Dermis microvascular lymphatic vessel endothelial cell (primary cell): ENCODE measurements at regions not wholly inside any gene's neighbourhood (a gene's known extent, or its start where the extent isn't known, plus 50 kb on each side); places are given as distances from the start of the nearest gene placed in this dataset.
"Not testable (repeated sequence)": the region's sequence is repeated elsewhere in the genome, so short reads cannot be mapped to it uniquely, and the experiment has no call there.

Experiments used
- DNase-seq, 2 donors: peaks; one replicate each; pipeline versions ENCODE4 v3.0.0 to v3.0.0-alpha.2; 2010; ENCODE audit warnings: low read depth in 2 of 2

- not testable (repeated sequence) for DNase-seq
These were observed 361.8 kb upstream of the ZNF462 start for GRCh38 chr9:106501210-106501609.

GRCh38 chr9:106502930-106503329, 360.0 kb upstream of the ZNF462 start:
- DNase-seq, result no peak

DNA sequence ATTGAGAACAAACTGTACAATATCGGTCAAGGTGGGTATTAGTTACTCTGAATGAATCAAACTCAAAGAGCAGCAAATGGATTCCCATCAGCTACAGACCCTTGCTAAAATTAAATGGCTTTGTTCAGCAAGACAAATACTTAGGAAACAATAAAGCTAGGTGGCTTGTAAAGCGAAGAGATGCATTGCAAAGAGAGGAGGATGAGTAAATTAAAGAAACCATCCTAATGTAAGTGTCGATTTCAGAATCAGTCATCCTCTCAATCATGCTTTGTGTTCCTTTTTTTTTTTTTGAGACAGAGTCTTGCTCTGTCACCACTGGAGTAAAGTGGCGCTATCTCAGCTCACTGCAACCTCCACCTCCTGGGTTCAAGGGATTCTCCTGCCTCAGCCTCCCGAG, 359.2 kb upstream of the ZNF462 start:
- DNase-seq, result no peak

DNA sequence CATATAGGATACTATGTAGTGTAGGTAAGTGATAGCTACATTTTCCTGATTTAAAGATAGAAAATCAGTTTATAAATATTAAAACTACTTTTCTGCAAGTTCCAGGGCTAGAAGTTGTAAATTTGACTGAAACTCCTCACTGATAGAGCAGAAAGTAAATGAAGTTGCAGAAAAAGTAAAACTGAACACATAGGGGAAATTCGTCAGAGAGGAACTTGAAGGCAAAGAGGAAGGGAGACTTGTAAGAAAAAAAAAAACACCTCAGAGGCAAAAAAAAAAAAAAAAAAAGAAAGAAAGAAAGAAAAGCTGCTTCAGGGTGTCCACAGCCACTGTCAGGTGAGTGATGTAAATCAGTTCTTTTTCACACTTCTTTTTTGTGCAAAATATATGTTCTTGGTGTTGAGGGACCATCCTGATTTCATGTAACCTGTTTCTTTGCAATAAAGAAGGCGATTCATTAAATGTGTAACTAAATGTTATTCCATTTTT, 336.2 kb upstream of the ZNF462 start:
- no peak for DNase-seq

- no peak for DNase-seq
These were observed 334.8 kb upstream of the ZNF462 start for GRCh38 chr9:106528158-106528557.

- no peak for DNase-seq
These were observed 333.4 kb upstream of the ZNF462 start for GRCh38 chr9:106529616-106530015.

DNA sequence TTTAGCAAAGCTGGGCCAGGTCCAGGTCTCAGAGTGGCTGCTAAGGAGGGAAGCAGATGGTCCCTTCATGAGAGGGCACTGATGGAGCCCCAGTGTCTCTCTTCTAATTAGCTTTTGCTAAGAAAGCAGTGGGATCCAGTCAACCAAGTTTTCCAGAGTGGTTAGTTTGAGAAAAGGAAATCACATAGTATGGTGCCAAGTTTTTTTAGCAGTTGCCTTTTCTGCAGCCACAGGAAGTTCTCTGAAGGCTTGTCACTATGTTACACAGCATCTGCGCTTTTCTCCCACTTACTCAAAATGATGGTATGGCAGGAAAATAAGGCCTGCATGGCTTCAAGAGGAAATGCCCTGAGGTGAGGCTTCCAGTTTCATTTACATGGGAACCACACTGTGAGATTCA, 331.5 kb upstream of the ZNF462 start:
- no peak for DNase-seq

DNA sequence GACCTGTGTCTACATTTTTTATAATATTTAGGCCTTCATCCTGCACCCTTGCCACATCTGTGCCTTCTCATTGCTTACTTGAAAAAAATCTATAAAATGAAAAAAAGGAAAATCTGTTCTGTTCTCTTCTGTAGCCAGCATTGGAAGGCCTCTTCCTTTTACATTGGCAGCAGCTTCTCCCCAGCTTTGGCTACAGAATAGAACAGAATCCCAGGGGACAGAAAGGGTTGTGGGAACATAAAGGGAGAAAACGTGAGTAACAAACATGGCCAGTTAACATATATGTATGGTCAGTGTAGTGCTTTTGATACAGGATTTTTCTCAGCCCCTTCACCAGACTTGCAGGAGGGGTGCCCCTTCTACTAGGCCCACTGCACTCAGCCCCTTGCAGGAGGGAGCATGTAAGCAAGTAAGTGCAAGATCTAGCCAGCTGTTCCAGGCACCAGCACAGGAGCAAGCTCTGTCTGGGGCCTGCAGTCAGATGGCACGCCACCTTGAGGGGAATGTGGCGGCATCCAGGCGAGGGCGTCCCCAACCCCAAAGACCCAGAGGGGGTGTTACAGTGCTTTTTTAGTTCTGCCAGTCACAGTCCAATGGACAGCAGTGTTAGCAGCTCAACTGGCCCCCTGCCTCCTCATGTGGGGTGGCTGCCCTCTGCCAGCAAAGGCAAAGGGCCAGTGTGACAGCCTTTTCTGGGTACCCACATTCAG, 330.5 kb upstream of the ZNF462 start:
- DNase-seq, result no peak

GRCh38 chr9:106534800-106535199, 328.2 kb upstream of the ZNF462 start:
- DNase-seq, result no peak

- no peak for DNase-seq
These were observed 327.5 kb upstream of the ZNF462 start for GRCh38 chr9:106535439-106535838.

DNA sequence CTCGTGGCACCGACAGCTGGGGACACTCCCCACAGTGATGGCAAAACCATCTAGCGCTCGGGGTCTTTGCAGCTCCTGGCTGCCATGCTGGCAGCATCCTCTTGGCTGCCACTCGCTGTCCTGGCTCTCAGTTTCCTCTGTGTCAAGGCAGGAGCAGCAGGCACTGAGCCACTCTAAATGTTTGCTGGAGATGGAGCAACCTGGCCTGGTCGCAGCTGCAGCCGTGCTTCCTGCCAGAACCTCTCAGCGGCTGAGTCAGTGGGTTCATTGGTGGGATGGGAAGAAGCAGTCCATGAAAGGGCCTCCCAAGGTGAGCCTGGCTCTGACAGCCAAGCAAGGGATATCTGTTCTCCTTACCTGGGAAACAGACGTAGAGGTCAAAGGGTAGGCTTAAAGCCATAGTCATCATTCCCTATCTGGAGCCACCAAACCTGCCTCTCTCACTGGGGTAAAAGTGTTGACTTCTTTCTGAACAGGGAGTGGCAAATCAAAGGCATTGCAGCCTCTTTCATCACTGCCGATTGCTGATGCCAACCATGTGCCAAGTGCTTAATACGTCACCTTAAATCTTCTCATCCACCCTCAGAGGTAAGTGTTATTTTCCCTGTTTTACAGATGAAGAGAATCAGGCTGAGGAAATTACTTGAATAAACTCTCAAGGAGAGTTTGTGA, 304.8 kb upstream of the ZNF462 start:
- no peak for DNase-seq

- no peak for DNase-seq
These were observed 302.4 kb upstream of the ZNF462 start for GRCh38 chr9:106560540-106560939.

GRCh38 chr9:106575823-106576222, 287.1 kb upstream of the ZNF462 start:
- no peak for DNase-seq

- DNase-seq, result no peak
These were observed 286.7 kb upstream of the ZNF462 start for GRCh38 chr9:106576232-106576760.

DNA sequence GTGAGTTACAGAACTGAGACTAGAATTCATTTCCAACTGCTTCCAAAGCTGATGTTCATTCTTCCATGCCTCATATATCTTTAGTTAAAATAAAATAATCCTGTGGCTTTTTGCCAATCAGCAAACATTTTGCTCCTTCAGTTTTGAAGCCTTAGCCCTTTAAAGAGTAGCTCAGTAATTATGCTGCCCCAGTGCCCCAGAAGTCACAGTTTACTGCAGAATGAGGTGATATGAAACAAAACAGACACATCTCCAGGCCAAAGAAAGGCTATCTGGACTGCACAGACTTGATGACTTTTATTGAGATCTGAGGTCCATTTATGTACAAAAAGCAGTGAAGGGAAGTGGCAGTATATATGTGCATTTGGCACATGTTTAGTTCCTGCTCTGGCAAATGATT, 285.8 kb upstream of the ZNF462 start:
- no peak for DNase-seq

- DNase-seq, result no peak
These were observed 282.4 kb upstream of the ZNF462 start for GRCh38 chr9:106580546-106580945.

GRCh38 chr9:106581973-106582372, 281.0 kb upstream of the ZNF462 start:
- no peak for DNase-seq

- DNase-seq, result no peak
These were observed 279.2 kb upstream of the ZNF462 start for GRCh38 chr9:106583751-106584150.

DNA sequence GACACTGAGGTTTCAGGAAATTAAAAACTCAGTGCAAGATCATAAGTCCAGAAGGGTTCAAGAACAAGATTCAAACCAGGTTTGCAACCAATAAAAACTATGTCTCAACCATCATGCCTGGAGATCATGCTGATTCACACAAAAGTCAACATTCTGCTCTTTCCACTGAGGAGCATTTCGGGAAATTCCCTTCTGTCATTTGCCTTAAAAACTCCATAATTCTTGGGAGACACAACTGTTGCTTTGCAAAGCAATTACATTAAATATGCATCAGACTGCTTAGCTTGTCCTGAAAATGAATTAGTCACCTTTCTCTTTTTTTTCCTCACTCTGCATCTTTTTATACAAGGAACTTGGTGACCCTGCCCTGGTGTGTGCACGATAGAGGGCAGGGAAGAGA, 275.9 kb upstream of the ZNF462 start:
- DNase-seq, result no peak

GRCh38 chr9:106588626-106589025, 274.3 kb upstream of the ZNF462 start:
- no peak for DNase-seq

DNA sequence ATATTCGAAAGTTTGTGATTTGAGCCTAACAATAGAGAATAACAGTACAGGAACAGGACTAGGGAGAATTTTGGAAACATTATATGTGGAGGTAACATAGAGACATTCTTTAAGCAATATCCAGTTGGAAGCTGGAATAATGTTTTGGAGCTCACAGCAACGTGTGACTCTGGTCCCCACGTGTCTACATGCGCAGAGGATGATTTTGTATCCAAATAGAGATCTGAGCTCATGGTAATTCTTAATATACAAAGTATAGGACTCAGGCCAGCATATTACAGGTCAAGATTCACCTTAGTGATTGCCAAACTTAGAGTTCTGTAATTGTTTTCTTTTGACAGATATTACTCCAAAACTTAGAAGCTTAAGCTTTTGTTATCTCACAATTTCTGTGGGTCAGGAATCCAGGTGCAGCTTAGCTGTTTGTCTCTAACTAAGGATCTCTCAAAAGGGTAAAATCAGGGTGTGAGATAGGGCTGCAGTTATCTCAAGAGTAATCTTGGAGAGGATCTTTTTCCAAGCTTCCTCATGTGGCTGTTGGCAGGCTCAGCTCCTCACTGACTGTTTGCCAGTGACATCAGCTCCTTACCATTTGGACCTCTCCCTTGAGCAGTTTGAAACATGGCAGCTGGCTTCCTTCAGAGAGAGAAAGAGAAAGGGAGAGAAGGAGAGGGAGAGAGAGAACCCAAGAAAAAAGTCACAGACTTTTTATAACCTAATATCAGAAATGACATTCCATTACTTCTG, 272.0 kb upstream of the ZNF462 start:
- no peak for DNase-seq

- DNase-seq, result no peak
These were observed 269.8 kb upstream of the ZNF462 start for GRCh38 chr9:106593201-106593600.
